ENCODE measurements at regions not wholly inside any gene's neighbourhood (a gene's known extent, or its start where the extent isn't known, plus 50 kb on each side); places are given as distances from the start of the nearest gene placed in this dataset.
"Not testable (repeated sequence)": the region's sequence is repeated elsewhere in the genome, so short reads cannot be mapped to it uniquely, and the experiment has no call there.

GRCh38 chr1:121080197-121080903 lies 103.8 kb downstream of the FAM72B start:
- not testable (repeated sequence) for H3K4me3 ChIP-seq (replicated peaks in 1 of 2; ENCODE audit: low read depth in 2 of 2, low read length in 2 of 2)
- peak in 1 of 2 donors; percentile 3 for DNase-seq (ENCODE audit: low read depth in 2 of 2)

GRCh38 chr1:121080904-121081264 lies 103.3 kb downstream of the FAM72B start:
- not testable (repeated sequence) for H3K4me3 ChIP-seq (replicated peaks in 1 of 2; ENCODE audit: low read depth in 2 of 2, low read length in 2 of 2); DNase-seq (ENCODE audit: low read depth in 2 of 2)

GRCh38 chr1:121081625-121082199 lies 102.4 kb downstream of the FAM72B start:
- not testable (repeated sequence) for DNase-seq (ENCODE audit: low read depth in 2 of 2); H3K4me3 ChIP-seq (replicated peaks in 1 of 2; ENCODE audit: low read depth in 2 of 2, low read length in 2 of 2)

GRCh38 chr1:121082995-121083394 lies 101.1 kb downstream of the FAM72B start:
- not testable (repeated sequence) for DNase-seq (ENCODE audit: low read depth in 2 of 2); H3K4me3 ChIP-seq (replicated peaks in 1 of 2; ENCODE audit: low read depth in 2 of 2, low read length in 2 of 2)

GRCh38 chr1:121086249-121086648 lies 97.9 kb downstream of the FAM72B start:
- not testable (repeated sequence) for H3K4me3 ChIP-seq (replicated peaks in 1 of 2; ENCODE audit: low read depth in 2 of 2, low read length in 2 of 2); DNase-seq (ENCODE audit: low read depth in 2 of 2)

DNA sequence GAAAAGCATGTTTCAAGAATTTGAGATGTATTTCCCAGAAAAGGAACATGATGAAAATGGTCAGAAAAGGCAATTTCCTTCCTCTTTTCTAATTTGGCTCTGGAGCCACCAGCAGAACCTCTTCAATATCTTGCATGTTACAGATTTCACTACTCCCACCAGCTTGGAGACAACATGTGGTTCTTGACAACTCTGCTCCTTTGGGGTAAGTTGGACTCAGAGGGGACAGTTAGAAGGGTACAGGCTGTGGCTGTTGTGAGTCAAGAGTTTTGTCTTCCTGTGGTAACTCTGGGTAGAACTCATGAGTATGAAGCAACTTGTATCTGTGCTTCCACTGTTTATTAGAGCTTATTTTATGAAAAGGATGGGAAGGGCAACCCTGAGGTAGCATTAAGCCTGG lies 96.9 kb downstream of the FAM72B start:
- not testable (repeated sequence) for H3K4me3 ChIP-seq (replicated peaks in 1 of 2; ENCODE audit: low read depth in 2 of 2, low read length in 2 of 2)

GRCh38 chr1:121088568-121088967 lies 95.6 kb downstream of the FAM72B start:
- not testable (repeated sequence) for H3K4me3 ChIP-seq (replicated peaks in 1 of 2; ENCODE audit: low read depth in 2 of 2, low read length in 2 of 2); DNase-seq (ENCODE audit: low read depth in 2 of 2)

More for the DNA sequence above, 96.9 kb downstream of the FAM72B start:
- not testable (repeated sequence) for DNase-seq (ENCODE audit: low read depth in 2 of 2)

DNA sequence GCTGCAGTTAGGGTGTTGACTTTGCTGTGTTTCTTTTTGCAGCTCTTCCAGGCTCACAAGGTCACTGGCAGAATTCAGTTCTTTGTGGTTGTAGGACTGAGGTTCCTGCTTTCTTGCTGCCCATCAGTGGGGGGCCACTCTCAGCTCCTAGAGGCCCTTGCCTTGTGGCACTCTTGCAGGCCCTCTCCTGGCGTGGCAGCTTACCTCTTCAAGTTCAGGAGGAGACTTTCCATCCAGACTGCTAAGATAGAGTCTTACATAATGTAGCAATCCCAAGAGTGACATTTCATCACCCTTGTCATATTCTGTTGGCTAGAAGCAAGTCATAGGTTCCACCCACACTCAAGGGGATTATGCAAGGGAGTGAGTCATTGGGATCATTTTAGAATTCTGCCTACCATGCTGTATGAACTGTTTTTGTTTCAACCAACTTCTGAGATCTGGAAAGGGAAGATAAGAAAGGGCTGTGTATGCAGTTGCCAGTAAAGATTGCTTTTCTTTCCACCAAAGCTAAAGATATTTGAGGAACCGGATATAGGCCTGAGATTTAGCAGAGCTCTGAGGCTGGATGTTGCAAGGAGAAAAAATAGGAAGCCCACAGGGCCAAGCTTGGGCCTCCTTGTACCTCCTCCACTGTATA lies 91.7 kb downstream of the FAM72B start:
- not testable (repeated sequence) for H3K4me3 ChIP-seq (replicated peaks in 1 of 2; ENCODE audit: low read depth in 2 of 2, low read length in 2 of 2)

GRCh38 chr1:121095014-121095413 lies 89.1 kb downstream of the FAM72B start:
- DNase-seq (ENCODE audit: low read depth in 2 of 2); H3K4me3 ChIP-seq (replicated peaks in 1 of 2; ENCODE audit: low read depth in 2 of 2, low read length in 2 of 2): not testable (repeated sequence)

More for the DNA sequence above, 91.7 kb downstream of the FAM72B start:
- peak; percentile 35 to 77 for DNase-seq (ENCODE audit: low read depth in 2 of 2)

DNA sequence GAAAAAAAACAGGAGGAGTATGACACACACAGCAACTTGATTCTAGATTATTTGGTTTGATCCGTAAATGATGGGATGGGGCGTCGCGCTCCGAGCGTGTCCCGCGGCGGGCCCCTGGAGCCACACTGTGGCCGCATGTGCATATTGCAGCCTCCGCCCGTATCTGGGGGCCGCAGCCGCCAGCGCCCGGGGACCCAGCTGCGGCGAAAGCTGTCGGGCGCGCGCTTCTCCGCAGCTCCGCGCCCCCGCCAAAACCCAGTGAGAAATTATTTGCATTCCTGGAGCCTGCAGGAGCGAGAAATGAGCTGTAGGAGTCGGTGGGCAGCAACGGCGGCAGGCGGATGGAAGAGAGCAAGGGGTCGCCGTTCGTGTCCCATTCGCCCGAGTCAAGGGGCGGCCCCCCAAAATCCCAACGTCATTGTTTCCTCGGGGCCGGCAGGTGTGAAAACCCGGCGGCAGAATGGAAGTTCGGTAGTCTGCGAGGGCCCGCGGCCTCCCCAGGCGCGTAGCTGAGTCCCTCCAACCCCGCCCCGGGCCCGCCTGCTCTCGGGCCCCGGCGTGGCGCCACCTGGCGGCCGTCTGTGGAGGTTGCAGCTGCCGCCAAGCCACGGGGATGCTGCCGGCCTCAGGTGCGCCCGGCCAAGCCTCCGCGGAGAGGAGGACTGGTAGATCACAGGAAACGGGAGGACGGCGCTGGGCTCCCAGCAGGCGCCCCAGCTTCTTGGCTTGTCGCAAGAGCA lies 86.8 kb downstream of the FAM72B start:
- DNase-seq (ENCODE audit: low read depth in 2 of 2) = peak; percentile 56 to 64
- not testable (repeated sequence) for H3K4me3 ChIP-seq (replicated peaks in 1 of 2; ENCODE audit: low read depth in 2 of 2, low read length in 2 of 2)
- TF ChIP-seq, protein P1, sequence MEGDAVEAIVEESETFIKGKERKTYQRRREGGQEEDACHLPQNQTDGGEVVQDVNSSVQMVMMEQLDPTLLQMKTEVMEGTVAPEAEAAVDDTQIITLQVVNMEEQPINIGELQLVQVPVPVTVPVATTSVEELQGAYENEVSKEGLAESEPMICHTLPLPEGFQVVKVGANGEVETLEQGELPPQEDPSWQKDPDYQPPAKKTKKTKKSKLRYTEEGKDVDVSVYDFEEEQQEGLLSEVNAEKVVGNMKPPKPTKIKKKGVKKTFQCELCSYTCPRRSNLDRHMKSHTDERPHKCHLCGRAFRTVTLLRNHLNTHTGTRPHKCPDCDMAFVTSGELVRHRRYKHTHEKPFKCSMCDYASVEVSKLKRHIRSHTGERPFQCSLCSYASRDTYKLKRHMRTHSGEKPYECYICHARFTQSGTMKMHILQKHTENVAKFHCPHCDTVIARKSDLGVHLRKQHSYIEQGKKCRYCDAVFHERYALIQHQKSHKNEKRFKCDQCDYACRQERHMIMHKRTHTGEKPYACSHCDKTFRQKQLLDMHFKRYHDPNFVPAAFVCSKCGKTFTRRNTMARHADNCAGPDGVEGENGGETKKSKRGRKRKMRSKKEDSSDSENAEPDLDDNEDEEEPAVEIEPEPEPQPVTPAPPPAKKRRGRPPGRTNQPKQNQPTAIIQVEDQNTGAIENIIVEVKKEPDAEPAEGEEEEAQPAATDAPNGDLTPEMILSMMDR (IDR thresholded peaks at IDR 0.05; ENCODE audit: low read depth, low read length) = peak; percentile 32

GRCh38 chr1:121097867-121098215 lies 86.3 kb downstream of the FAM72B start:
- not testable (repeated sequence) for DNase-seq (ENCODE audit: low read depth in 2 of 2); H3K4me3 ChIP-seq (replicated peaks in 1 of 2; ENCODE audit: low read depth in 2 of 2, low read length in 2 of 2)

- H3K4me3 ChIP-seq (replicated peaks in 1 of 2; ENCODE audit: low read depth in 2 of 2, low read length in 2 of 2); DNase-seq (ENCODE audit: low read depth in 2 of 2): not testable (repeated sequence)
These were observed 75.1 kb downstream of the FAM72B start for GRCh38 chr1:121109025-121109424.

DNA sequence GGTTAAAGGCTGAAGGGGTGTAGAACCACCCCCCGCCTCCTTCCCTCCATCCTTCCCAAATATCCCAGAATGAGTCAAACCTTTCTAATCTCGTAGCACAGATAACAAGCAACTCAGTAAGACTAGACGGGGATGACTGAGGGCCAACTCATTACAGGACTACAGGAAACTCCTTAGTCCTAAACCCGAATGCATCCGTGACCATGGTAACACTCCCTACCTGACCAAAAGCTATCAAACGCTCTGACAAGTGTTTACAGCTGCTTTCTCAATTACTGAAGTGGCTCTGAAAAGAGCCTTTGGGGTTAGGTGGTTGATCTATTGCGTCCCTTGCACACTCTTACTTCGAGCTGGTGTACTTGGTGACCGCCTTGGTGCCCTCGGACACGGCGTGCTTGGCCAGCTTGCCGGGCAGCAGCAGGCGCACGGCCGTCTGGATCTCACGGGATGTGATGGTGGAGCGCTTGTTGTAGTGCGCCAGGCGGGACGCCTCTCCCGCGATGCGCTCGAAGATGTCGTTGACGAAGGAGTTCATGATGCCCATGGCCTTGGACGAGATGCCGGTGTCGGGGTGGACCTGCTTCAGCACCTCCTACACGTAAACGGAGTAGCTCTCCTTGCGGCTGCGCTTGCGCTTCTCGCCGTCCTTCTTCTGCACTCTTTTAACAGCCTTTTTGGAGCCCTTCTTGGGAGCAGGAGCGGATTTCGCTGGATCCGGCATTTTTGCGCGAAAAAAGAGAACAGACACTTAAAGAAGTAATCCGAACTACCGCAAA lies 67.4 kb downstream of the FAM72B start:
- H3K4me3 ChIP-seq (replicated peaks in 1 of 2; ENCODE audit: low read depth in 2 of 2, low read length in 2 of 2) = peak overlapping the region; percentile 39 to 43
- DNase-seq (ENCODE audit: low read depth in 2 of 2) = peak; percentile 26 to 43

DNA sequence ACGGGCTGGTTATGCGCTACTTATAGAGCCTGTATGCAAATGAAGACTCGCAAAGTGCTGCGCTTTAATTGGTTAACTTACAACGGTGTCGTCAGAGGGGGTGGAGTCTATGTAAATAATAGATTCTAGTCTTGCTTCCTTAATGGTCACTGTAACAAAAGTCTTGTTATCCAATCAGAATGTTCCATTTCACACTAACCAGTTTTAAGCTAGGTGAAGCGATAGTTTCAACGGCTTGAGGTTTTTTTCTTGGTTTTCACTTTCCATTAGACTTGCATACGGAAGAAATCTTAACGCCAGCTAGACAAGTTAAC lies 66.9 kb downstream of the FAM72B start:
- H3K4me3 ChIP-seq (replicated peaks in 1 of 2; ENCODE audit: low read depth in 2 of 2, low read length in 2 of 2) = peak overlapping the region; percentile 18 to 39
- not testable (repeated sequence) for DNase-seq (ENCODE audit: low read depth in 2 of 2)

DNA sequence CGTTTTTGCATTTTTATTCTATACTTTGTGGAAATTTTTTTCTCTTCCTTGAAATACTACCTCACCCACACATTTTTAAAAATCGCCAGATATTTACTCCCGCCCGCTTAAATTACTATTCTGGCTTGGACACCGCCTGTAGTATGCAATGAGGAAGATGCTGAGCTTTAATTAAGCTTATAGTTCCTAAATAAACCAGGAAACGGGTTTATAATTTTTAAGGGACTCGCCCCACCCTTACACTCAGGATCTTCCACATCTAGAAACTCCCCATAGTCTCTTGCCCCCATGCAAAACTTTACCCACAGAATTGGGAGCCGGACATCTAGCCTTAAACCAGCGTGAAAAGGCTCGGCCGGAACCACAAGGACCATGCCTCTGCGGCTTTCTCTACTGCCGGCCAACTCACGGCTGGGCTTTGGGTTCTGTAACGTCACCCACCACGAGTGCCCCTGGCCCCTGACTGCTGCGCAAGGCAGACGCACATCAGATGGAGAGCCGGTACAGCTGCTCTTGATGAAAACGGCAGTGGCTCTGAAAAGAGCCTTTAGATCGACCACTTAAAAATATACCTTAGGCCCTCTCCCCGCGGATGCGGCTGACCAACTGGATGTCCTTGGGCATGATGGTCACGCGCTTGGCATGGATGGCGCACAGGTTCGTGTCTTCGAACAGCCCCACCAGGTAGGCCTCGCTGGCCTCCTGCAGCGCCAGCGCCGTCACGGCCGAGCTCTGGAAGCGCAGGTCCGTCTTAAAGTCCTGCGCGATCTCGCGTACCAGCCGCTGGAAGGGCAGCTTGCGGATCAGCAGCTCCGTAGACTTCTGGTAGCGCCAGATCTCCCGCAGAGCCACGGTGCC lies 66.3 kb downstream of the FAM72B start:
- H3K4me3 ChIP-seq (replicated peaks in 1 of 2; ENCODE audit: low read depth in 2 of 2, low read length in 2 of 2) = peak overlapping the region; percentile 21 to 50
- peak; percentile 28 to 41 for DNase-seq (ENCODE audit: low read depth in 2 of 2)
